K562 (cell line): ENCODE measurements at regions not wholly inside any gene's neighbourhood (a gene's known extent, or its start where the extent isn't known, plus 50 kb on each side); places are given as distances from the start of the nearest gene placed in this dataset.

Experiments used
- ATAC-seq: fragments of 200-7000 bp; cut with Tn5 transposase; 3 replicates; pipeline ENCODE4 v1.9.1; 2020; ENCODE audit warnings: moderate library complexity
- BruUV-seq: library from RNA; stranded (reverse); fragments of 400-500 nt; replicated peaks from 2 replicates; lab custom pipeline; 2021; lab: Mats Ljungman, UMichigan
- CTCF ChIA-PET: fragments of 300-600 bp; formaldehyde crosslinking; extraction: SDS; loops from one replicate; lab custom pipeline; 2021; ENCODE audit warnings: low intra/inter-chr PET ratio; lab: Yijun Ruan, JAX
- POLR2A ChIA-PET: fragments of 300-600, 350-650 bp; sonication (Branson Sonifier 250); formaldehyde crosslinking; extraction: SDS; loops from one replicate; lab custom pipeline; 2021; ENCODE audit warnings: antibody characterized with exemption, inconsistent platforms; lab: Yijun Ruan, JAX
- DNase-seq, 4 experiments: peaks; one replicate each; pipeline versions ENCODE4 v3.0.0 to v3.0.0-alpha.2; 2011 to 2018; ENCODE audit warnings: low spot score in 3 of 4, mixed read lengths in 3 of 4; ENCODE audit errors: extremely low read depth in 1 of 4
- FAIRE-seq: peaks from 2 replicates; lab custom pipeline; 2011; peaks lifted over from hg19 to GRCh38; lab: Jason Lieb, UNC
- H2AFZ ChIP-seq: 2 replicates; pipeline ENCODE4 v1.6.0; 2011; ENCODE audit warnings: low read depth, low read length, control low read depth, inconsistent platforms
- H3K27ac ChIP-seq: fragments of 200-600 bp; 3 replicates; pipeline ENCODE4 v1.8.0; 2011; ENCODE audit warnings: low read depth, mild to moderate bottlenecking, control low read depth, inconsistent platforms, low read length, moderate library complexity, mixed read lengths; ENCODE audit errors: extremely low read depth
- H3K27me3 ChIP-seq, 2 experiments: fragments of 300-600 bp in 1 of 2; 2 replicates in 1 of 2; 3 replicates in 1 of 2; pipeline versions ENCODE4 v1.6.0 to v1.8.0; 2011; ENCODE audit warnings: inconsistent platforms in 2 of 2, low read length in 2 of 2, mild to moderate bottlenecking in 1 of 2, mixed read lengths in 1 of 2, moderate library complexity in 1 of 2; ENCODE audit not compliant: control insufficient read depth in 2 of 2, insufficient read depth in 2 of 2
- H3K36me3 ChIP-seq: fragments of 300-600 bp; 3 replicates; pipeline ENCODE4 v1.8.0; 2011; ENCODE audit warnings: mild to moderate bottlenecking, low read length, inconsistent platforms; ENCODE audit not compliant: control insufficient read depth, insufficient read depth
- H3K4me1 ChIP-seq, 2 experiments: fragments of 200-600 bp in 1 of 2; replicated peaks in 1 of 2; 2 replicates in 1 of 2; 3 replicates in 1 of 2; pipeline versions ENCODE4 v1.5.1 to v1.8.0; 2011; ENCODE audit warnings: inconsistent platforms in 2 of 2, low read length in 2 of 2, mild to moderate bottlenecking in 1 of 2, mixed read lengths in 1 of 2, moderate library complexity in 1 of 2; ENCODE audit not compliant: control insufficient read depth in 2 of 2, insufficient read depth in 2 of 2
- H3K4me2 ChIP-seq: 2 replicates; pipeline ENCODE4 v1.6.1; 2011; ENCODE audit warnings: low read length, control low read depth, inconsistent platforms, mixed read lengths; ENCODE audit not compliant: insufficient read depth
- H3K4me3 ChIP-seq: fragments of 200-600 bp; sonication (generic), shearing (Covaris generic); 2 replicates; pipeline ENCODE4 v1.5.1; 2016; ENCODE audit warnings: control low read depth, inconsistent platforms
- H3K79me2 ChIP-seq: fragments of 200-600 bp; 3 replicates; pipeline ENCODE4 v1.8.0; 2011; ENCODE audit warnings: low read length, inconsistent platforms; ENCODE audit not compliant: control insufficient read depth, insufficient read depth
- H3K9ac ChIP-seq, 2 experiments: 2 replicates each; pipeline versions ENCODE4 v1.6.0 to v1.6.1; 2011; ENCODE audit warnings: low read depth in 2 of 2, low read length in 2 of 2, control low read depth in 1 of 2, inconsistent platforms in 1 of 2, mild to moderate bottlenecking in 1 of 2, mixed read lengths in 1 of 2; ENCODE audit not compliant: insufficient read depth in 1 of 2
- H3K9me1 ChIP-seq: one replicate; pipeline ENCODE4 v1.6.0; 2011; ENCODE audit warnings: inconsistent platforms, mild to moderate bottlenecking, low read length, moderate library complexity; ENCODE audit not compliant: control insufficient read depth, insufficient read depth
- H3K9me3 ChIP-seq: replicated peaks from 2 replicates; pipeline ENCODE4 v1.5.1; 2011; ENCODE audit warnings: low read depth, low read length, inconsistent platforms; ENCODE audit not compliant: control insufficient read depth, insufficient read depth
- H4K20me1 ChIP-seq: replicated peaks from 2 replicates; pipeline ENCODE4 v1.6.1; 2011; ENCODE audit warnings: low read length, inconsistent platforms, mixed read lengths; ENCODE audit not compliant: control insufficient read depth, insufficient read depth
- EHMT2 ChIP-seq: fragments of 450-650 bp; IDR thresholded peaks from 2 replicates; pipeline ENCODE4 v1.6.1; 2018; ENCODE audit warnings: antibody characterized with exemption
- NR2F6 ChIP-seq: fragments of 450-650 bp; formaldehyde crosslinking; IDR thresholded peaks from 2 replicates; pipeline ENCODE4 v1.4.0; 2020; ENCODE audit warnings: mild to moderate bottlenecking
- PHF8 ChIP-seq: fragments of 200-600 bp; sonication (generic); IDR thresholded peaks from 2 replicates; pipeline ENCODE4 v1.6.1; 2012; ENCODE audit warnings: mixed run types, mild to moderate bottlenecking, inconsistent platforms, low read length, moderate library complexity, borderline replicate concordance
- PRPF4 ChIP-seq: fragments of 200-400 bp; formaldehyde crosslinking; IDR thresholded peaks from one replicate; pipeline ENCODE4 v1.6.1; 2017; ENCODE audit warnings: low read length, low read depth, mild to moderate bottlenecking; ENCODE audit not compliant: insufficient read depth, poor library complexity, severe bottlenecking
- SIX5 ChIP-seq, 2 experiments: IDR thresholded peaks; 2 replicates each; pipeline ENCODE4 v1.6.1; 2011; ENCODE audit warnings: low read length in 2 of 2, borderline replicate concordance in 1 of 2, low read depth in 1 of 2, mild to moderate bottlenecking in 1 of 2, moderate library complexity in 1 of 2; ENCODE audit not compliant: insufficient read depth in 1 of 2
- SRSF3 ChIP-seq: fragments of 200-400 bp; formaldehyde crosslinking; IDR thresholded peaks from 2 replicates; pipeline ENCODE4 v1.6.1; 2016; ENCODE audit warnings: mild to moderate bottlenecking, low read length, moderate library complexity; ENCODE audit not compliant: insufficient read depth
- ZEB2 ChIP-seq: fragments of 450-650 bp; IDR thresholded peaks from 2 replicates; pipeline ENCODE4 v1.6.1; 2016
- ZNF398 ChIP-seq: fragments of 250-450 bp; sonication (Bioruptor Pico); IDR thresholded peaks from 2 replicates; pipeline ENCODE4 v1.8.0; 2021; ENCODE audit warnings: moderate library complexity, mild to moderate bottlenecking, inconsistent platforms
- WGBS: fragments of 100-300 bp; shearing (Covaris generic); methylation state at CpG from one replicate; pipeline ENCODE4 v1.1.6; 2016; ENCODE audit warnings: low coverage, mixed read lengths; ENCODE audit not compliant: insufficient coverage; ENCODE audit errors: missing lambda C conversion rate; 5-methylcytosine and 5-hydroxymethylcytosine counted together
- in situ Hi-C: fragments of 300-500 bp; cut with MboI; formaldehyde crosslinking; loops from 4 replicates; pipeline ENCODE4 v1.15.0; 2018; ENCODE audit warnings: inconsistent platforms, mixed read lengths
- intact Hi-C: fragments of 100-400 bp; cut with micrococcal nuclease; formaldehyde crosslinking; loops from 2 replicates; pipeline ENCODE4 v1.14.2; 2022
- TF ChIP-seq, protein P1 (sequence below): sonication (generic); IDR thresholded peaks from 2 replicates; pipeline ENCODE4 v1.6.1; 2016

DNA sequence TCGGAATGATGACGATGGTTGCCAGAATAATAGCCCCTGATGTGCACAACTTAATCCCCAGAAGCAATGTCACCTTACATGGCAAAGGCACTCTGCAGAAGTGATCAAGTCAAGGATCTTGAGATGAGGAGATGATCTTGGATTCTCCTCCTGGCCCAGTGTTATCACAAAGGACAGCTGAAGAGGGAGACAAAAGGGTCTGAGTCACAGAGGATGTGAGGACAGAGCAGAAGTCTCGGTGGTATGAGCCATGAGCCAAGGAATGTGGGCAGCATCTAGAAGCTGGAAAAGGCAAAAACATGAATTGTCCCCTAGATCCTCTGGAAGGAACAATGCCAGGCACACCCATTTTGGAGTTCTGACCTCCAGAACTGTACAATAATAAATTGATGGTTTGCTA lies 358.5 kb downstream of the MYCN start:
- no peak for ATAC-seq
- Histone ChIP-seq H3K9me3 (no peaks in the 10 kb centered on the region), H3K4me1 (no peaks in the 10 kb centered on the region), H3K9ac (no peak overlapping the region), H3K9me1 (no peaks in the 10 kb centered on the region), H3K27ac (no peak overlapping the region), H4K20me1 (no peaks in the 10 kb centered on the region), H3K27me3 (no peaks in the 10 kb centered on the region), H3K36me3 (no peaks in the 10 kb centered on the region), H2AFZ (no peak overlapping the region), H3K4me3 (no peak overlapping the region), H3K4me2 (no peak overlapping the region), H3K79me2 (no peaks in the 10 kb centered on the region)
- no peak for DNase-seq
- intact Hi-C loops (no loop called here), in situ Hi-C loops (no loop called here)
- BruUV-seq = no TSS peak
- FAIRE-seq = no peak
- CTCF ChIA-PET = no interaction called here
- 0% methylated on average over 3 of the region's 3 CpGs for WGBS
- POLR2A ChIA-PET = no interaction called here
- TF ChIP-seq, protein P1, sequence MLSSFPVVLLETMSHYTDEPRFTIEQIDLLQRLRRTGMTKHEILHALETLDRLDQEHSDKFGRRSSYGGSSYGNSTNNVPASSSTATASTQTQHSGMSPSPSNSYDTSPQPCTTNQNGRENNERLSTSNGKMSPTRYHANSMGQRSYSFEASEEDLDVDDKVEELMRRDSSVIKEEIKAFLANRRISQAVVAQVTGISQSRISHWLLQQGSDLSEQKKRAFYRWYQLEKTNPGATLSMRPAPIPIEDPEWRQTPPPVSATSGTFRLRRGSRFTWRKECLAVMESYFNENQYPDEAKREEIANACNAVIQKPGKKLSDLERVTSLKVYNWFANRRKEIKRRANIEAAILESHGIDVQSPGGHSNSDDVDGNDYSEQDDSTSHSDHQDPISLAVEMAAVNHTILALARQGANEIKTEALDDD = no peak
- TF ChIP-seq ZEB2 = no peak
- TF ChIP-seq PHF8 = no peak
- no peak for TF ChIP-seq EHMT2
- no peak for TF ChIP-seq ZNF398 (CRISPR knock-in tag)
- no peak for TF ChIP-seq SIX5 (IDR thresholded peaks at IDR 0.05; ENCODE audit: borderline replicate concordance in 1 of 2, insufficient read depth in 1 of 2, low read depth in 1 of 2, low read length in 2 of 2)
- no peak for TF ChIP-seq SRSF3
- no peak for TF ChIP-seq PRPF4
- no peak for TF ChIP-seq NR2F6 (CRISPR knock-in tag)
